GM19240 (cell line): ENCODE measurements at regions not wholly inside any gene's neighbourhood (a gene's known extent, or its start where the extent isn't known, plus 50 kb on each side); places are given as distances from the start of the nearest gene placed in this dataset.
"Not testable (repeated sequence)": the region's sequence is repeated elsewhere in the genome, so short reads cannot be mapped to it uniquely, and the experiment has no call there.

Source experiments
- DNase-seq: peaks from one replicate; pipeline ENCODE4 v3.0.0; 2011; ENCODE audit warnings: low spot score; ENCODE audit not compliant: insufficient read length

- DNase-seq = no peak
Observed at GRCh38 chr5:101782352-101783103, 513.6 kb downstream of the SLCO4C1 start.

- DNase-seq = no peak
Observed at GRCh38 chr5:101751105-101751504, 545.0 kb downstream of the SLCO4C1 start.

- not testable (repeated sequence) for DNase-seq
Observed at GRCh38 chr5:101743000-101743399, 553.1 kb downstream of the SLCO4C1 start.

GRCh38 chr5:101728933-101729332, 567.2 kb downstream of the SLCO4C1 start:
- DNase-seq = no peak

- no peak for DNase-seq
Observed at GRCh38 chr5:101721543-101721942, 574.5 kb downstream of the SLCO4C1 start.

GRCh38 chr5:101720033-101720432, 576.1 kb downstream of the SLCO4C1 start:
- no peak for DNase-seq

GRCh38 chr5:101717721-101718120, 578.4 kb downstream of the SLCO4C1 start:
- DNase-seq = no peak

- no peak for DNase-seq
Observed at GRCh38 chr5:101716941-101717340, 579.1 kb downstream of the SLCO4C1 start.

- not testable (repeated sequence) for DNase-seq
Observed at GRCh38 chr5:101715790-101716189, 580.3 kb downstream of the SLCO4C1 start.

GRCh38 chr5:101689306-101689705, 606.8 kb downstream of the SLCO4C1 start:
- no peak for DNase-seq

- no peak for DNase-seq
Observed at GRCh38 chr5:101688156-101688555, 607.9 kb downstream of the SLCO4C1 start.

- no peak for DNase-seq
Observed at GRCh38 chr5:101687349-101687985, 608.6 kb downstream of the SLCO4C1 start.

GRCh38 chr5:101686536-101687157, 609.4 kb downstream of the SLCO4C1 start:
- no peak for DNase-seq

- DNase-seq = no peak
Observed at GRCh38 chr5:101679816-101680215, 616.3 kb downstream of the SLCO4C1 start.

- no peak for DNase-seq
Observed at GRCh38 chr5:101678481-101679193, 617.4 kb downstream of the SLCO4C1 start.

GRCh38 chr5:101677961-101678360, 618.1 kb downstream of the SLCO4C1 start:
- no peak for DNase-seq

GRCh38 chr5:101676646-101677045, 619.4 kb downstream of the SLCO4C1 start:
- no peak for DNase-seq

- DNase-seq = no peak
Observed at GRCh38 chr5:101675510-101676219, 620.4 kb downstream of the SLCO4C1 start.

GRCh38 chr5:101673120-101673519, 623.0 kb downstream of the SLCO4C1 start:
- no peak for DNase-seq

GRCh38 chr5:101664071-101664791, 631.9 kb downstream of the SLCO4C1 start:
- no peak for DNase-seq

- no peak for DNase-seq
Observed at GRCh38 chr5:101663543-101663942, 632.5 kb downstream of the SLCO4C1 start.
